HG03571 (cell line): ENCODE measurements at regions not wholly inside any gene's neighbourhood (a gene's known extent, or its start where the extent isn't known, plus 50 kb on each side); places are given as distances from the start of the nearest gene placed in this dataset.
"Not testable (repeated sequence)": the region's sequence is repeated elsewhere in the genome, so short reads cannot be mapped to it uniquely, and the experiment has no call there.

Experiments used
- ATAC-seq: cut with Tn5 transposase; IDR thresholded peaks from one replicate; pipeline ENCODE4 v1.9.1; 2021; ENCODE audit not compliant: unreplicated experiment

DNA sequence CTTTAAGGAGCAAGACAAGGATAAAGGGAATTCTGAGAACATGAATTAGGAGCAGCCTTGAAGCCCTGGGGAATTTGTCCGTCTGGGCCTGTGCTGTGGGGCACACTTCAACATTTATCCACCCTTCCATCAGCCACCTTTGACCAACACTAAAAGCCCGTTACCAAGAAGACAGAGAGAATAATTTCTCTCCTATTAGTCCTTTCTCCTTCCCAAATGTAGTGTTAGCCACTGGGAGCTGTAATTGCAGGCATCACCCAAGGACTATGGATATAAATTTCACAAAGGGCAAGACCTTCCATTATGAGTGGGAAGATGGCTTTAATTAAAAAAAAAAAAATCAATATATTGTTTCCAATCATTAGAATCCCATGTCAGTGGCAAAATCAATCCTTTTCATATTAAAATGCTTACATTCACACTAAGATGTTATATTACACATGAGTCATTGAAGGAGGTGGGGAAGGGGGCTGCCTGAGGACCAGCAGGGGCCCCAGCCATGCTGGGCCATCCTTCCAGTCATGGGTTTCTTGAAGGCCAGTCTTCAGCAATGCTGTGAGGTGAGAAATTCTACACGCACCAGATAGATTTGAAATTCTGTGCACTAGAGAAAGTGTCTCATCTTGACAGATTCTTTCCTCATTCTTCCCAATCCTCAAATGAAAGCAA, 292.5 kb upstream of the NRP1 start:
- ATAC-seq = no peak

DNA sequence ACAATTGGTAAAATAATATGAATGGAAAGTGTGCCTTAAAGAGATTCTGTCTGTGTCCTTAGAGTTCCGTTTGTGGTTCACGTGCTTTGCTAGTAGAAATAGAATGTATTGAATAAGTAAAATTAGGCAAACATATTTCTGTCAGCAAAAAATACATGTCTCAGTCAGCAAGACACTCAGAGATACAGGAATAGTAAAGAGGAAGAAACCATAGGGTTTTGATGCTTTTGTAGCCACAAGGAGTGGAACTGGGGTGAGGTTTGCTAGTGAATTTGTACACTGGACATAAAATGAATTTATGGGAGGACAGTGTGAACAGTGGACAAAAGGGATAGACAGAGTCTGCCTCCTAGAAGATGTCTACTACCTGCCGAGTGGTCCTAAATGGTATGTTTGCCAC, 289.2 kb upstream of the NRP1 start:
- no peak for ATAC-seq

GRCh38 chr10:33621101-33621500, 286.6 kb upstream of the NRP1 start:
- no peak for ATAC-seq

DNA sequence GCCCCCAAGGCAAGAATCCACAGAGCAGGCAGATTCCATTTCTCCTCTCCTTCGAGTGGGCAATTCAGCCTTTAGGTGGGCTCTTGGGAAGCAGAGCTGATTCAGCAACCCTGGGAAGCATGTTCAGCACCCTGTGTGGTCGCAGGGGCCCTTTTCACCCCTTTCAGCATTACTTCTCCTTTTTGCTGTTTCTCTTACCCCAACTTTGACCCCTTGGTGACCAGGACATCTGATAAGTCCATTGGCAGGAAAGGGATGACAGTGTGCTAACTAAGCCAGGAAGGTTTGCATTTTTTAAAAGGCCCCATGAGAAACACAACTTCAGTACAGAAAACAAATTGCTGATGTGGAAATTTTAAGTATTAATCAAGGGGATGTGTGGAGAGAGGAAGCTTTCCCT, 283.7 kb upstream of the NRP1 start:
- ATAC-seq = no peak

DNA sequence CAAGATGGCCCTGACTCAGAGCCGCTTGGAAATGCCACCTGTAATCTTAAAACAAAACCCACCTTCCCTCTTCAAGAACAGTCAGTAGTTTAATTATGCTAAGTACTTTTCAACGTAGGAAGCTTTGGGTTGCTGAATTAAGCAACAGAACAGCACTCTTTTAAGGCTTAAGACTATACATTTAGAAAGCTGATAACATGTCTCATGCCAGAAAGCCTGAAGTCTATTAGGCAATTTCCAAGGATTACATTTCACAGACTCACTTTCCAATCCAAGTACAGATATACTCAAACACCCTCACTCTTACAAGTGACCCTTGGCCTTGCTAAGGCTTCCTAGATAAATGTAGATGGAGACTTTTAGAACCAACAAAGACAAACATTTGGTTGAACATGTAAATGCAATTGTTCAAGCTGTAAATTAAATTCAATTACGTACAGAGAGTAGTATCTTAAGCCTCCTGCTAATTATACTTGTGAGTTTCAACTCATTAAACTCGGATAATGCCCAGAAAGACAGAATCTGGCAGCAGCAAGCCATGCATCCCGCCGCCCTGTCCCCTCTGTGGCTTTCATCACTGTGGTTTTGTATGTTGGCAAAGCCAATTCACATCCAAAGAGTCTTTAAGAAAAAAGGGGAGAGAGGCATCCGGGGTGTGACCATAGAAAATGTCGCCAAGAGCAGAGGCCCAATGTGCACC, 283.1 kb upstream of the NRP1 start:
- no peak for ATAC-seq

- ATAC-seq = no peak
Measured at GRCh38 chr10:33616956-33617355, 282.5 kb upstream of the NRP1 start.

DNA sequence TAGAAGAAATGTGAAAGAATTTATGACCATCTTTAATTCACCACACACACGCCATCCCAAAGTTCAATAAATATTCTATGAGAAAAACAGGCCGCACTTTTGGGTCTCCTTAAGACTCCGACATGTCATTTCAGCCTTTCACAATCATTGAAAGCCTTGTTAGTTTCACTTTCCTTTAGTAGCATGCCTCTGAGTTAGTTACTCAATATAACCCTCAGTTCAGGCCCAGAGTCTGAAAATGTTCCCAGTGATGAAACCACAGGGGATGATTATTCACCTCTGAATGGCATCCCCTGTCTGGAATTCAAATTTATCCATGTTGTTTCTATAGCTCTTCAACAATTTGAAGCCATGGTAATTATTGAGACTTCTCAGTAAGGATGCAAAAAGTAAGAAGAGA, 278.1 kb upstream of the NRP1 start:
- ATAC-seq = peak; percentile 61

DNA sequence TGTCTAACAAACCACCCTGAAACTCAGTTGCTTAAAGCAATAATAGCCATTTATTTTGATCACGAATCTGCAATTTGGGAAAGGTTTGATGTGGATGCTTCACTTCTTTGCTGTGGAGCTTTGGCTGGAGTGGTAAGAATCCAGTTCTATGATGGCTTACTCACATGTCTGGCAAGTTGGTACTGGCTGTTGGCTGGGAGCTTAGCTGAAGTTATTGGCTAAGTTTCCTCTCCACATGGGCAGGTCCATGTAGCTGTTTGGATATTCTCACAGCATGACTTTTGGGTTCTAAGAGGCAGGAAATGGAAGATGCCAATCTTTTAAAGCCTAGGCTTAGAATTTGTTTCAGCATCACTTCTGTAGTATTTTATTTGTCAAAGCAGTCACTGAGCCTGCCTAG, 277.6 kb upstream of the NRP1 start:
- ATAC-seq = no peak

DNA sequence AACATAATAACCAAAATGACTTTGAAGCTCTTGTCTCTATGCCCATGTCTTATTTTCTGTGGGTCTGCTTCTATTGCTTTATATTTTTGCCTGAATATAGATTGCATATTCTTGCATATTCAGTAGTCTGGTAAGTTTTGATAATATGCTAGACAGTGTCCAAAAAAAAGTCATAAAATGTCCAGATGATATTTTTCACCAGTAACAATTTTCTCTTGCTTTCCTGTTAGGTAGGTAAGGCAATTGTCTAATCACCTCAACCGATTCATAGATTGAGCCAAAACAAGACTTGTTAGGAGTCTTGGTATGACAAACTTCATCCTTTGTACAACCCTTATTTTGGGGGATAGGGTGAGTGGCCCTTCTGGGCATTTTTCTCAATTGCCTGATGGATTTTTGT, 277.0 kb upstream of the NRP1 start:
- no peak for ATAC-seq

DNA sequence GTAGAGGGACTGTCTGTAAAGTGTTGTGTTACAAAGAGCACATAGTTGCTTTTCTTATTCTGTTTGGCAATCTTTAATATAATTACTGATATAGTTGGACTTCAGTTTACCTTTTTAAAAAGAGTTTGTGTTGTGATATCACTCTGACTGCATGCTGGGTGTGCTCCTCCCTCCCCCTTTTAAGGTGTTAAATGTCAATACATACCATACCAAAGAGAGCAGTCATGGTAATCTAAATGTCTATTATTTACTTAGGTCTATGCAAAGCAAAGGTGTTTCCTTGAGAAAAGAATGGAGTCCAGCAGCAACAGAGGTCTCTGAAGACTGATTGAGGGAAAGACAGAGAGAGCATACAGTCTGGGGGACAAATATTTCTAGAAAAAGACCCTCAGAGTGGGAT, 275.1 kb upstream of the NRP1 start:
- no peak for ATAC-seq

DNA sequence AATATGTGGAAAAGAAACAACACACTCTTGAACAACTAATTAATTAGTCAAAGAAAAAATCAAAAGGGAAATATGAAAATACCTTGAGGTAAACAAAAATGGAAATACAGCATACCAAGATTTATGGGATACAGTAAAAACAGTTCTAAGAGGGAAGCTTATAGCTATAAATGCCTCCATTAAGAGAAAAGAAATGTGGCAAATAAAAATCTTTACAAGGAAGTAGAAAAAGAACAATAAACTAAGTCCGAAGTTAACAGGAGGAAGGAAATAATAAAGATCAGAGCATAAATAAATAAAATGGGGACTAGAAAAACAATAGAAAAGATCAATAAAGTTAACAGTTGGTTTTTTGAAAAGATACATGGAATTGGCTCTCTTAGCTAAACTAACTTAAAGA, 267.8 kb upstream of the NRP1 start:
- no peak for ATAC-seq

GRCh38 chr10:33600381-33600780, 265.9 kb upstream of the NRP1 start:
- no peak for ATAC-seq

DNA sequence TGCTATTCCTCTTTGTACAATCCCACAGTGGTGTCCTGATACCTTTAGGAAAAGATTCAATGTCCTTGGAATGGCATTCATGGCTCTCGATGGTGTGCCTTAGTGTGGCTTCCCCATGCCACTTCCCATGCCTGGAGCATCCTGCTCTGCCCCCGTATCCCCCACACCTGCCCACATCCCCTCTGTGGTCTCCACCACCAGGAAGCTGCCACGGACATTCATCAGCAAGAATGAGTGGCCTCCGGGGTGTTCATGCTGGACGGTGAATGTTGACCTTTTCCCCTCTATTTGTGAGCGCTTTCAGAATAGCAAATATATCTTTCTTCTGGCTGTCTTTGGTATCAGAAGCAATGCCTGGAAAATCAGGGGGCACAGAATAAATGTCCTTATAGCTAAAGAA, 262.0 kb upstream of the NRP1 start:
- ATAC-seq = no peak

DNA sequence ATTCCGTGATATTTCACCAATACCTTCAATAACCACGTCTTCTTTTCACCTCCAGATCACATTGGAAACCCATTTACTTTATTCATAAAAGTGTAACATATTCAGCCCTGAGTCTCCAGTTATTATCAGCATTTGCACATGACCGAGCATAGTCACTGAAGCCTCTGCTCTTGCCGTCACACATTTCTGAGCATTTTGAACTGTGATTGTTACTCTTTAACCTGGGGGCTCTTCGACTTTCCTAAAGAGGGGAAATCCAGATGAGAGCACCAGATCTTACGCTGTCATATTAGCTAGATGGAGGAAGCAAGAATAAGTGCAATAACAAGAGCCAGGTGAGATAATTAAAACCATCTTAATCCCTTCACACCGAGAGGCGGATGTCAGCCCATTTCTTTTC, 260.0 kb upstream of the NRP1 start:
- no peak for ATAC-seq

GRCh38 chr10:33588974-33589600, 254.6 kb upstream of the NRP1 start:
- no peak for ATAC-seq

GRCh38 chr10:33584596-33584995, 250.1 kb upstream of the NRP1 start:
- ATAC-seq = not testable (repeated sequence)

DNA sequence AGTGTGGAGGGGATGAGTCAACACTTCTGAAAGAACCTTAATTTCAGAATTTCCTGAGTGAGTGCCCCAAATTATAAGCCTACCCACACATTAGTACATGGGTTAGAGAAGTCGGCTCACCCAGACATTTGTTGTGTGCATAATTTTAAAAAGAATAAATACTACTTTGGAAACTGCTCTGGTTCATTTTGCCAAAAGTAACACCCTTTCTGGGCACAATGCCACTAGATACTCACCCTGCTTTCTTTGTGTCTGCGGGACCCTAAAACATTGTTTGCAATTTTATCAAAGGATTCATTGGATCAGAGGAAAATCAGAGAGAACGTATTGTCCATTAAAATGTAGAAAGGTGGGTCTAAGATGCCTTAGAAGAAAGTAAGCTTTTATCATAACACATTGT, 245.5 kb upstream of the NRP1 start:
- no peak for ATAC-seq

GRCh38 chr10:33573606-33574005, 239.1 kb upstream of the NRP1 start:
- no peak for ATAC-seq

DNA sequence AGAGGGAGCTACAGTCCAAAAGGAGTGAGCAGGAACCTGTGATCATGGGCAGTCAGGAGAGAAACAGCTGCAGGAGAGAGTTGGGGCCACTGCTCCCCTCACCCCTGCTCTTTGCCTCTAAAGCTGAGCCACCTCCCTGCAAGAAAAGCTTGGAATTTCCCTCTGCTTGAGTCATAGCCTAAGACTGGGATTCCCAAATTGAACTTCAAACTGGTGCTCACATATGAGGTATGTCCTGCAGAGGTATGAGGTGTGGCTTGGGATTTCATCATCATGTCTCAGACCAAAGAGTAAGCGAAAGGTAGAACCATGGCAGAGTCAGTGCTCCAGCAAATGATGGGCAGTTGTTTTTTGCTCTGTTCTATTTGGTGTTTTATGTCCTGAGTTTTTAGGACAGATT, 237.1 kb upstream of the NRP1 start:
- ATAC-seq = no peak

DNA sequence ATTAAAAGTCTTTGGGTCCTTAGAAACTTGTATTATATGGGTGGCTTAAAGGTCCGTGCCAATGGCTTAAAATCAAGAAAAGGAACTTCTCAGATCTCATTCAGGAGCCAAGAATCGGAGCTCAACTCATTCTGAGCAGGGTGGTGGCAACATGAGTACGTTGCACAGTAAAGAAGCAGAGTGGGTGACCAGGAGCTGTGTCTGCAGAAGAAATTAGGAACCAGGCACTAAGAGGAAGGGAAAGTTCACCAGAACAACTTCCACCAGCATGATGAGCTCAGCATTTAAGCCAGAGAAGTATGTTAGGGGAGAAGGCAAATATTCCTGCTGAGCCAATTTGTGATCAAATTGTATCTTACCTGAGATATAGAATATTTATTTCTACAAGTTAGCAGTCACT, 236.0 kb upstream of the NRP1 start:
- ATAC-seq = no peak

DNA sequence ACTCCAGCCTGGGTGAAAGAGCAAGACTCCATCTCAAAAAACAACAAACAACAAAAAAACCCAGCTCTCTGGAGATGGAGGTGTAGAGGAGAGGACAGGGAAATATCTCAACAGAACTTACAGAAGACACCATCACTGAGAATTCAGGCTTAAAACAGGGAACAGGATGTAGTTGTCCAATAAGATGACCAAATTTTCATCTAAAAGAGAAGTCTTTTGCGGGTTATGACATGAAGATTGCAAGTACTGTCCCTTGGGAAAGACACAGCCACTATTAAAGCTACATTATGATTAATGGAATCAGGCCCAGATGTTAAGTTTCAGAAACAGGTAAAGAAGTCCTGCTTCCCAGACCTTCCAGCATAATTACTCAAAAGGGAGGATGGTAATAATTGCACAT, 235.2 kb upstream of the NRP1 start:
- ATAC-seq = no peak

- ATAC-seq = no peak
Measured at GRCh38 chr10:33566426-33566825, 232.0 kb upstream of the NRP1 start.

DNA sequence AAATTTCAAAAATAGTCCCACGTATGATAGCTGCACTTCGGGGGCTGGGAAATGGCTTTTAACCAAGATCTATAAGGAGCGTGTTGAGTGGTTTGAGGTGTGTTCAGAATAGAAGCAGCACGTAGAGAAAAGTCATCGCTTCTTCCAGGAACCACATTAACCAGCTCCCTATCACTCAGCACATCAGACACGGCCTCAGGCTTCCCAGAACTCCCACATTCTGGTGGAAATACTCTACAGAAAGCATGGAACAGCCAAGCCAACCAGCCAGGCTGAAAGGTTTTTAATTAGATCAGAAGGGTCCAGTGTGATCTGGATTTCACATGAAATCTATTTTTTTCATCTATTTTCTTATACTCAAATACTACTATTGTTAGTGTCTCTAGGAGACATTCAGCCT, 231.5 kb upstream of the NRP1 start:
- ATAC-seq = no peak
